H9 (cell line): ENCODE measurements at regions not wholly inside any gene's neighbourhood (a gene's known extent, or its start where the extent isn't known, plus 50 kb on each side); places are given as distances from the start of the nearest gene placed in this dataset.

Experiments used
- DNase-seq: peaks from one replicate; pipeline ENCODE4 v3.0.0-alpha.2; 2017
- H2AFZ ChIP-seq: one replicate; pipeline ENCODE4 v1.6.1; 2013; ENCODE audit warnings: mild to moderate bottlenecking, low read length, control low read depth, moderate library complexity
- H2AK5ac ChIP-seq: 2 replicates; pipeline ENCODE4 v1.6.1; 2013; ENCODE audit warnings: low read length, control low read depth, mixed read lengths; ENCODE audit not compliant: insufficient read length
- H2BK120ac ChIP-seq: one replicate; pipeline ENCODE4 v1.6.1; 2013; ENCODE audit warnings: low read depth, mild to moderate bottlenecking, low read length, control low read depth, inconsistent platforms; ENCODE audit not compliant: poor library complexity, severe bottlenecking
- H2BK12ac ChIP-seq: 2 replicates; pipeline ENCODE4 v1.6.1; 2013; ENCODE audit warnings: low read length, control low read depth, mixed read lengths, low read depth; ENCODE audit not compliant: insufficient read length
- H2BK15ac ChIP-seq: 2 replicates; pipeline ENCODE4 v1.6.1; 2013; ENCODE audit warnings: low read depth, low read length, control low read depth
- H2BK20ac ChIP-seq: one replicate; pipeline ENCODE4 v1.6.1; 2013; ENCODE audit warnings: low read depth, mild to moderate bottlenecking, low read length, control low read depth, inconsistent platforms; ENCODE audit not compliant: poor library complexity, severe bottlenecking
- H2BK5ac ChIP-seq: 2 replicates; pipeline ENCODE4 v1.6.1; 2013; ENCODE audit warnings: low read length, control low read depth, mixed read lengths; ENCODE audit not compliant: insufficient read length
- H3K14ac ChIP-seq: 2 replicates; pipeline ENCODE4 v1.6.1; 2013; ENCODE audit warnings: low read length, control low read depth; ENCODE audit not compliant: insufficient read depth
- H3K18ac ChIP-seq: 2 replicates; pipeline ENCODE4 v1.6.1; 2013; ENCODE audit warnings: low read depth, mild to moderate bottlenecking, mixed read lengths, low read length, control low read depth; ENCODE audit not compliant: insufficient read length
- H3K23ac ChIP-seq: 2 replicates; pipeline ENCODE4 v1.6.1; 2013; ENCODE audit warnings: low read length, control low read depth, mixed read lengths, low read depth; ENCODE audit not compliant: insufficient read length
- H3K23me2 ChIP-seq: 2 replicates; pipeline ENCODE4 v1.6.1; 2013; ENCODE audit warnings: low read depth, mild to moderate bottlenecking, mixed read lengths, low read length, control low read depth; ENCODE audit not compliant: insufficient read length, poor library complexity, severe bottlenecking
- H3K27ac ChIP-seq: 2 replicates; pipeline ENCODE4 v1.5.1; 2013; ENCODE audit warnings: low read length, control low read depth, mixed read lengths, low read depth; ENCODE audit not compliant: insufficient read length
- H3K27me3 ChIP-seq: 2 replicates; pipeline ENCODE4 v1.6.1; 2013; ENCODE audit warnings: low read length, control low read depth, inconsistent platforms; ENCODE audit not compliant: insufficient read depth
- H3K4ac ChIP-seq: 2 replicates; pipeline ENCODE4 v1.6.1; 2013; ENCODE audit warnings: low read depth, mild to moderate bottlenecking, control low read depth, inconsistent platforms, low read length, moderate library complexity
- H3K4me1 ChIP-seq: 2 replicates; pipeline ENCODE4 v1.6.1; 2013; ENCODE audit warnings: low read length, control low read depth, inconsistent platforms; ENCODE audit not compliant: insufficient read depth
- H3K4me2 ChIP-seq: 2 replicates; pipeline ENCODE4 v1.6.1; 2013; ENCODE audit warnings: low read length, control low read depth, mixed read lengths; ENCODE audit not compliant: insufficient read length, insufficient read depth
- H3K56ac ChIP-seq: 2 replicates; pipeline ENCODE4 v1.6.1; 2013; ENCODE audit warnings: low read depth, mild to moderate bottlenecking, mixed read lengths, low read length, control low read depth; ENCODE audit not compliant: insufficient read length
- H3K79me1 ChIP-seq: 2 replicates; pipeline ENCODE4 v1.6.1; 2013; ENCODE audit warnings: low read depth, mild to moderate bottlenecking, moderate library complexity, low read length, control low read depth, inconsistent platforms; ENCODE audit not compliant: insufficient read depth, poor library complexity, severe bottlenecking
- H3K79me2 ChIP-seq: 2 replicates; pipeline ENCODE4 v1.6.1; 2013; ENCODE audit warnings: low read length, control low read depth, inconsistent platforms; ENCODE audit not compliant: insufficient read depth
- H3K9ac ChIP-seq: 2 replicates; pipeline ENCODE4 v1.6.1; 2013; ENCODE audit warnings: low read length, control low read depth, mixed read lengths; ENCODE audit not compliant: insufficient read length; ENCODE audit errors: extremely low read depth
- H3K9me3 ChIP-seq: one replicate; pipeline ENCODE4 v1.6.1; 2013; ENCODE audit warnings: low read depth, low read length, inconsistent platforms; ENCODE audit not compliant: control insufficient read depth
- H3T11ph ChIP-seq: one replicate; pipeline ENCODE4 v1.6.1; 2013; ENCODE audit warnings: mild to moderate bottlenecking, low read length, control low read depth, inconsistent platforms
- H4K20me1 ChIP-seq: one replicate; pipeline ENCODE4 v1.6.1; 2013; ENCODE audit not compliant: control insufficient read depth, insufficient read length, insufficient read depth
- H4K5ac ChIP-seq: 2 replicates; pipeline ENCODE4 v1.6.1; 2013; ENCODE audit warnings: low read depth, mild to moderate bottlenecking, mixed read lengths, low read length, control low read depth; ENCODE audit not compliant: insufficient read length
- H4K8ac ChIP-seq: replicated peaks from 2 replicates; pipeline ENCODE4 v1.6.1; 2013; ENCODE audit warnings: low read length, control low read depth, mixed read lengths, low read depth; ENCODE audit not compliant: insufficient read length
- H4K91ac ChIP-seq: 2 replicates; pipeline ENCODE4 v1.6.1; 2013; ENCODE audit warnings: low read depth, mild to moderate bottlenecking, moderate library complexity, mixed read lengths, low read length, control low read depth; ENCODE audit not compliant: insufficient read length
- H3K27ac Mint-ChIP-seq, 3 experiments: 2 replicates in 2 of 3; 3 replicates in 1 of 3; pipeline ENCODE4 v1.8.0; 2020 to 2021; ENCODE audit warnings: mixed read lengths in 3 of 3, mild to moderate bottlenecking in 1 of 3, moderate library complexity in 1 of 3
- H3K27me3 Mint-ChIP-seq: 2 replicates; pipeline ENCODE4 v1.8.0; 2021; ENCODE audit warnings: low read depth, mild to moderate bottlenecking, moderate library complexity, mixed read lengths
- H3K36me3 Mint-ChIP-seq, 3 experiments: 2 replicates in 2 of 3; 3 replicates in 1 of 3; pipeline ENCODE4 v1.8.0; 2020 to 2021; ENCODE audit warnings: low read depth in 3 of 3, mixed read lengths in 3 of 3; ENCODE audit not compliant: insufficient read depth in 1 of 3
- H3K4me1 Mint-ChIP-seq, 2 experiments: 2 replicates each; pipeline ENCODE4 v1.8.0; 2020; ENCODE audit warnings: mixed read lengths in 2 of 2
- H3K4me3 Mint-ChIP-seq, 2 experiments: 2 replicates in 1 of 2; 3 replicates in 1 of 2; pipeline ENCODE4 v1.8.0; 2020 to 2021; ENCODE audit warnings: mild to moderate bottlenecking in 2 of 2, mixed read lengths in 2 of 2, moderate library complexity in 1 of 2
- H3K9me3 Mint-ChIP-seq, 2 experiments: 2 replicates in 1 of 2; 3 replicates in 1 of 2; pipeline ENCODE4 v1.8.0; 2020; ENCODE audit warnings: mild to moderate bottlenecking in 2 of 2, mixed read lengths in 2 of 2, moderate library complexity in 1 of 2
- CTCF ChIP-seq: fragments of 200-600 bp; sonication (generic); conservative IDR thresholded peaks from 3 replicates; pipeline ENCODE4 v1.8.0; 2021; ENCODE audit warnings: antibody characterized with exemption, mild to moderate bottlenecking
- WGBS: extraction: QIAGEN DNeasy Blood & Tissue Kit; methylation state at CpG from one replicate; pipeline ENCODE4 v1.1.7; 2013; ENCODE audit warnings: missing lambda C conversion rate, low lambda C conversion rate, mixed read lengths; ENCODE audit not compliant: insufficient read length; ENCODE audit errors: extremely low coverage; 5-methylcytosine and 5-hydroxymethylcytosine counted together

GRCh38 chr12:115450017-115450416, 766.0 kb upstream of the TBX3 start:
- H4K5ac ChIP-seq = no peak overlapping the region
- no peak overlapping the region for H3K27ac Mint-ChIP-seq
- H4K8ac ChIP-seq = no peak overlapping the region
- no peak overlapping the region for H3K18ac ChIP-seq
- H3K4me1 Mint-ChIP-seq = peaks cover 35 to 37% of the 10 kb centered on the region in 2 experiments
- H3K4me2 ChIP-seq = no peak overlapping the region
- H2BK20ac ChIP-seq = no peak overlapping the region
- peaks cover 48% of the 10 kb centered on the region for H3K27me3 Mint-ChIP-seq
- H2BK120ac ChIP-seq = no peak overlapping the region
- H3K9ac ChIP-seq = no peak overlapping the region
- H2BK5ac ChIP-seq = no peak overlapping the region
- no peak overlapping the region for H3T11ph ChIP-seq
- no peak overlapping the region for H3K23ac ChIP-seq
- WGBS = no CpG with 5 or more reads among the region's 3 CpGs
- H3K36me3 Mint-ChIP-seq = no peaks in the 10 kb centered on the region
- H3K23me2 ChIP-seq = peaks cover 12% of the 10 kb centered on the region
- H3K79me2 ChIP-seq = no peaks in the 10 kb centered on the region
- H3K4ac ChIP-seq = no peak overlapping the region
- no peak overlapping the region for H4K91ac ChIP-seq
- no peak overlapping the region for H2BK15ac ChIP-seq
- no peak overlapping the region for H3K14ac ChIP-seq
- H2AFZ ChIP-seq = no peak overlapping the region
- peak overlapping the region in 1 of 2 experiments; percentile 41; a peak in 1 of 5 replicates for H3K4me3 Mint-ChIP-seq
- no peak overlapping the region for H2AK5ac ChIP-seq
- no peaks in the 10 kb centered on the region; the same call in 1 of the 2 replicates for H3K27me3 ChIP-seq
- H3K9me3 Mint-ChIP-seq = no peaks in the 10 kb centered on the region; a peak in 1 of 5 replicates
- peaks cover 10% of the 10 kb centered on the region for H3K4me1 ChIP-seq
- H4K20me1 ChIP-seq = no peaks in the 10 kb centered on the region
- no peak overlapping the region for H2BK12ac ChIP-seq
- no peak for TF ChIP-seq CTCF
- no peaks in the 10 kb centered on the region for H3K79me1 ChIP-seq
- H3K9me3 ChIP-seq = no peaks in the 10 kb centered on the region
- H3K56ac ChIP-seq = no peak overlapping the region
- peak; percentile 62 for DNase-seq
- no peak overlapping the region for H3K27ac ChIP-seq
